ENCODE measurements at regions not wholly inside any gene's neighbourhood (a gene's known extent, or its start where the extent isn't known, plus 50 kb on each side); places are given as distances from the start of the nearest gene placed in this dataset.

DNA sequence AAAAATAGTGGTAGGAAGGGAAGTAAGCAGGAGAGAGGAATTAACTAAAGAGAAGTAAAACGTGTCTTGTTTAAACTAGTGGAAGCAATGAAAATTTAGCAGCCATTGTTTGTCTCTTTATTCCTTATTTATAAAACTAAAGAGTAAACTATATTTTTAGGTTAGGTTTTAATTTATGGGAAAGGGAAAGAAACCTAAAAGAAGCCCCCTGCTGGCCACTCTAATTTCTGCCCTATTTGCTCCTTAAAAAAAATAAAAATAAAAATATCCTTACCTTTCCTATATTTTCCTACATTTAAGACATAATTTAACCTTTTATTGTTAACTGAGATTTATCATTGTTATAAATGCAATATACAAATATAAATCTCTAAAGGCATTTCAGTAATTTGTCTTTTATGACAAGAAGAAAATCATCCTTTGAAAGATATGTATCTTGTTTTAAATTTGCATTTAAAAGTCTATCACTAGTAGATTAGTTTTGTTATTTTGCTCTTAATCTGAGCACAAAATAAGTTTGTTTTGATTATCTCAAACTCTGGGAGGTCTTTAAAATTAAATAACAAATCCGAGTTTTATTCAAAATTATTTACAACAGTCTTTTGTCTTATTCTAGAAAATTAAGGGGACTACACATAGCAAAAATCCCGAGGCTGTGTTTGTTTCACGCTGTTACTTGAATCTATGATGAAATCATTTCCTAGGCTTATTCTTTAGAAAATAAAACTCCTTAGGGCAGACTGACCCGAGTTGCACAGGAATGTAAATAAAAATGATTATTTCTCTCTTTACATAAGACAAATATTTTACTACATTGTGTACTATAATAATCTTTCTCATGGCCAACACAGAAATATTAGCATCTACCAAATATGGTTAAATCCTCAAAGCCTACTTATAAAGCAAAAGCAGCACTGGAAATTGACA lies 201.7 kb downstream of the NRIP1 start:
- peak; percentile 35 for DNase-seq
- Histone ChIP-seq H4K20me1 (ENCODE audit: insufficient read depth, low read length) (no peaks in the 10 kb centered on the region), H3K27me3 (ENCODE audit: insufficient read depth, low read length, poor library complexity) (no peaks in the 10 kb centered on the region), H3K36me3 (ENCODE audit: insufficient read depth, low read length) (no peaks in the 10 kb centered on the region), H3K4me3 (ENCODE audit: low read depth in 1 of 2, low read length in 2 of 2) (no peak overlapping the region), H3K4me2 (ENCODE audit: insufficient read depth, low read length) (no peak overlapping the region), H2AFZ (ENCODE audit: low read depth, low read length) (no peak overlapping the region), H3K27ac (ENCODE audit: low read length) (no peak overlapping the region), H3K79me2 (ENCODE audit: insufficient read depth, low read length) (no peaks in the 10 kb centered on the region), H3K9me3 (ENCODE audit: insufficient read depth, low read length, severe bottlenecking) (peaks cover 4% of the 10 kb centered on the region), H3K4me1 (ENCODE audit: insufficient read depth, low read length) (no peaks in the 10 kb centered on the region), H3K9ac (ENCODE audit: low read depth, low read length) (no peak overlapping the region)
- no peak for ATAC-seq (ENCODE audit: insufficient read depth, low read depth)
- TF ChIP-seq EZH2 (IDR thresholded peaks at IDR 0.05; ENCODE audit: borderline replicate concordance, low read depth, low read length, severe bottlenecking), result no peak
- TF ChIP-seq, protein P1, sequence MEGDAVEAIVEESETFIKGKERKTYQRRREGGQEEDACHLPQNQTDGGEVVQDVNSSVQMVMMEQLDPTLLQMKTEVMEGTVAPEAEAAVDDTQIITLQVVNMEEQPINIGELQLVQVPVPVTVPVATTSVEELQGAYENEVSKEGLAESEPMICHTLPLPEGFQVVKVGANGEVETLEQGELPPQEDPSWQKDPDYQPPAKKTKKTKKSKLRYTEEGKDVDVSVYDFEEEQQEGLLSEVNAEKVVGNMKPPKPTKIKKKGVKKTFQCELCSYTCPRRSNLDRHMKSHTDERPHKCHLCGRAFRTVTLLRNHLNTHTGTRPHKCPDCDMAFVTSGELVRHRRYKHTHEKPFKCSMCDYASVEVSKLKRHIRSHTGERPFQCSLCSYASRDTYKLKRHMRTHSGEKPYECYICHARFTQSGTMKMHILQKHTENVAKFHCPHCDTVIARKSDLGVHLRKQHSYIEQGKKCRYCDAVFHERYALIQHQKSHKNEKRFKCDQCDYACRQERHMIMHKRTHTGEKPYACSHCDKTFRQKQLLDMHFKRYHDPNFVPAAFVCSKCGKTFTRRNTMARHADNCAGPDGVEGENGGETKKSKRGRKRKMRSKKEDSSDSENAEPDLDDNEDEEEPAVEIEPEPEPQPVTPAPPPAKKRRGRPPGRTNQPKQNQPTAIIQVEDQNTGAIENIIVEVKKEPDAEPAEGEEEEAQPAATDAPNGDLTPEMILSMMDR (IDR thresholded peaks at IDR 0.05; ENCODE audit: borderline replicate concordance, extremely low read depth, low read length, poor library complexity, severe bottlenecking), result peak; percentile 62

DNA sequence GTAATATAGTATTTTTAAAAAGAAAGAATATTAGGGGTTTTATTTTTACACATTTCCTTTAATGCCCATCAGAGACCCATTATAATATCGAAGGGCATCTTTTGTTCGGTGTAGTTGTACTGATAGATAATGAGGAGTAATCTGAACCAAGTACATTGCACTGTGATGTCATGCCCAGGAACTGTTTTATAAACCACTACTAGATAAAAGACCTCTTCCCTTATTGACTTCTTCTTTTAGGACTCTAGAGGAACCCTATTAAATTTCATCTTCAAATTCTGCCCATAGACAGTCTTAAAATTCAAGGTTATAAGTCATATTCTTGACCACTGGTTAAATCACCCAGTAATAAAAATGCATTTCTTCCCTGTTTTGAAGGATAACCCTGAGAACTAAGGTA lies 206.5 kb downstream of the NRIP1 start:
- no peaks in the 10 kb centered on the region for H4K20me1 ChIP-seq (ENCODE audit: insufficient read depth, low read length)
- no peaks in the 10 kb centered on the region for H3K36me3 ChIP-seq (ENCODE audit: insufficient read depth, low read length)
- peaks cover 7% of the 10 kb centered on the region for H3K9me3 ChIP-seq (ENCODE audit: insufficient read depth, low read length, severe bottlenecking)
- no peak overlapping the region for H3K27ac ChIP-seq (ENCODE audit: low read length)
- TF ChIP-seq, protein P1 (IDR thresholded peaks at IDR 0.05; ENCODE audit: borderline replicate concordance, extremely low read depth, low read length, poor library complexity, severe bottlenecking), result no peak
- TF ChIP-seq EZH2 (IDR thresholded peaks at IDR 0.05; ENCODE audit: borderline replicate concordance, low read depth, low read length, severe bottlenecking), result no peak
- no peaks in the 10 kb centered on the region for H3K4me1 ChIP-seq (ENCODE audit: insufficient read depth, low read length)
- no peak overlapping the region for H3K4me2 ChIP-seq (ENCODE audit: insufficient read depth, low read length)
- no peak overlapping the region for H2AFZ ChIP-seq (ENCODE audit: low read depth, low read length)
- DNase-seq, result no peak
- no peaks in the 10 kb centered on the region for H3K79me2 ChIP-seq (ENCODE audit: insufficient read depth, low read length)
- ATAC-seq (ENCODE audit: insufficient read depth, low read depth), result no peak
- no peaks in the 10 kb centered on the region for H3K27me3 ChIP-seq (ENCODE audit: insufficient read depth, low read length, poor library complexity)
- no peak overlapping the region for H3K4me3 ChIP-seq (ENCODE audit: low read depth in 1 of 2, low read length in 2 of 2)
- no peak overlapping the region for H3K9ac ChIP-seq (ENCODE audit: low read depth, low read length)

DNA sequence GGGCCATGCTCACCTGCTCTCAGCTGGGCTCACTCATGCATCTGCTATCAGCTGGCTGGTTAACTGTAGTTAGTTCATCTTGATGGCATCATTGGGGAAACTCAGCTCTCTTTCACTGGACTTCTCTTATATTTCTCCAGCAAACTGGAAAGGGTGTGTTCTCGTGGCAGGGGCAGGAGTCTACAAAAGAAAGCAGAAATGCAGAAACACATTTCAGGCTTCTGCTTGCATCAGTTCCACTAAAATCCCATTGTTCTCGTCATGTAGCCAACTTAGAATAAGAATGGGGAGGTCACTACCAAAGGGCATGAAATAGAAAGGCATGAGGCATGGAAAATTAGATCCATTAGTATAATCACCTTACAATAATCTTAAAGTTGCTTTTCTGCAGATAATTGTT lies 207.3 kb downstream of the NRIP1 start:
- TF ChIP-seq, protein P1 (IDR thresholded peaks at IDR 0.05; ENCODE audit: borderline replicate concordance, extremely low read depth, low read length, poor library complexity, severe bottlenecking), result no peak
- no peak for TF ChIP-seq EZH2 (IDR thresholded peaks at IDR 0.05; ENCODE audit: borderline replicate concordance, low read depth, low read length, severe bottlenecking)
- DNase-seq, result no peak
- no peak overlapping the region for H3K4me2 ChIP-seq (ENCODE audit: insufficient read depth, low read length)

More for the DNA sequence above, 207.3 kb downstream of the NRIP1 start:
- Histone ChIP-seq H3K27ac (ENCODE audit: low read length) (no peak overlapping the region), H2AFZ (ENCODE audit: low read depth, low read length) (no peak overlapping the region), H4K20me1 (ENCODE audit: insufficient read depth, low read length) (no peaks in the 10 kb centered on the region), H3K4me1 (ENCODE audit: insufficient read depth, low read length) (no peaks in the 10 kb centered on the region), H3K9ac (ENCODE audit: low read depth, low read length) (no peak overlapping the region), H3K27me3 (ENCODE audit: insufficient read depth, low read length, poor library complexity) (no peaks in the 10 kb centered on the region), H3K36me3 (ENCODE audit: insufficient read depth, low read length) (no peaks in the 10 kb centered on the region), H3K9me3 (ENCODE audit: insufficient read depth, low read length, severe bottlenecking) (peaks cover 10% of the 10 kb centered on the region), H3K79me2 (ENCODE audit: insufficient read depth, low read length) (no peaks in the 10 kb centered on the region), H3K4me3 (ENCODE audit: low read depth in 1 of 2, low read length in 2 of 2) (no peak overlapping the region)
- ATAC-seq (ENCODE audit: insufficient read depth, low read depth), result no peak
